HepG2 (cell line): ENCODE measurements at regions not wholly inside any gene's neighbourhood (a gene's known extent, or its start where the extent isn't known, plus 50 kb on each side); places are given as distances from the start of the nearest gene placed in this dataset.
A peak's percentile ranks its signal among the peaks of the same experiment; 100 is the strongest.

Source experiments
- ATAC-seq: fragments of 200-7000 bp; cut with Tn5 transposase; 3 replicates; pipeline ENCODE4 v1.9.1; 2020; ENCODE audit warnings: mild to moderate bottlenecking, moderate library complexity
- BruUV-seq: library from RNA; stranded (reverse); fragments of 400-500 nt; replicated peaks from 2 replicates; lab custom pipeline; 2021; lab: Mats Ljungman, UMichigan
- CTCF ChIA-PET: fragments of 300-600 bp; formaldehyde crosslinking; extraction: SDS; loops from one replicate; lab custom pipeline; 2021; ENCODE audit warnings: low total read pairs, inconsistent platforms, low intra/inter-chr PET ratio; lab: Yijun Ruan, JAX
- POLR2A ChIA-PET: fragments of 350-600 bp; sonication (Branson Sonifier 250); formaldehyde crosslinking; loops from one replicate; lab custom pipeline; 2020; ENCODE audit warnings: antibody characterized with exemption, inconsistent platforms; lab: Yijun Ruan, JAX
- DNase-seq: peaks from one replicate; pipeline ENCODE4 v3.0.0-alpha.2; 2015; ENCODE audit warnings: low spot score
- FAIRE-seq: peaks from 3 replicates; lab custom pipeline; 2011; peaks lifted over from hg19 to GRCh38; lab: Jason Lieb, UNC
- H2AFZ ChIP-seq: one replicate; pipeline ENCODE4 v1.6.1; 2011; ENCODE audit warnings: low read length, inconsistent platforms
- H3K27ac ChIP-seq: fragments of 300-600 bp; 3 replicates; pipeline ENCODE4 v1.8.0; 2011; ENCODE audit warnings: mixed run types, mild to moderate bottlenecking, mixed read lengths, low read length, inconsistent platforms; ENCODE audit not compliant: insufficient read depth; ENCODE audit errors: extremely low read length
- H3K27me3 ChIP-seq, 2 experiments: fragments of 200-600 bp in 1 of 2; 2 replicates in 1 of 2; 3 replicates in 1 of 2; pipeline versions ENCODE4 v1.6.0 to v1.8.0; 2011; ENCODE audit warnings: low read length in 2 of 2, mild to moderate bottlenecking in 2 of 2, moderate library complexity in 2 of 2, inconsistent platforms in 1 of 2; ENCODE audit not compliant: insufficient read depth in 2 of 2, control insufficient read depth in 1 of 2
- H3K36me3 ChIP-seq, 2 experiments: fragments of 200-600 bp in 1 of 2; replicated peaks in 1 of 2; 2 replicates in 1 of 2; 3 replicates in 1 of 2; pipeline versions ENCODE4 v1.5.1 to v1.8.0; 2011; ENCODE audit warnings: low read length in 2 of 2, inconsistent platforms in 1 of 2; ENCODE audit not compliant: insufficient read depth in 2 of 2, control insufficient read depth in 1 of 2
- H3K4me1 ChIP-seq: 2 replicates; pipeline ENCODE4 v1.5.1; 2012; ENCODE audit warnings: low read length, inconsistent platforms; ENCODE audit not compliant: insufficient read depth
- H3K4me2 ChIP-seq: 2 replicates; pipeline ENCODE4 v1.6.0; 2011; ENCODE audit warnings: low read depth, low read length, inconsistent platforms
- H3K4me3 ChIP-seq, 3 experiments: fragments of 200-600 bp in 1 of 3; sonication (generic), shearing (Covaris generic) in 1 of 3; replicated peaks in 1 of 3; 2 replicates each; pipeline ENCODE4 v1.5.1; 2011 to 2016; ENCODE audit warnings: low read length in 3 of 3, inconsistent platforms in 2 of 3, low read depth in 2 of 3, mild to moderate bottlenecking in 2 of 3, control low read depth in 1 of 3, mixed read lengths in 1 of 3; ENCODE audit not compliant: insufficient read depth in 1 of 3
- H3K79me2 ChIP-seq: one replicate; pipeline ENCODE4 v1.6.1; 2011; ENCODE audit warnings: low read length, inconsistent platforms; ENCODE audit not compliant: insufficient read depth
- H3K9ac ChIP-seq: 2 replicates; pipeline ENCODE4 v1.6.0; 2011; ENCODE audit warnings: mild to moderate bottlenecking, low read depth, low read length, inconsistent platforms; ENCODE audit not compliant: insufficient read depth
- H3K9me3 ChIP-seq: 2 replicates; pipeline ENCODE4 v1.5.1; 2012; ENCODE audit warnings: mild to moderate bottlenecking, low read length
- H4K20me1 ChIP-seq: 2 replicates; pipeline ENCODE4 v1.6.0; 2011; ENCODE audit warnings: inconsistent platforms, mild to moderate bottlenecking, low read length, moderate library complexity; ENCODE audit not compliant: insufficient read depth
- ARHGAP35 ChIP-seq: sonication (generic); formaldehyde crosslinking; IDR thresholded peaks from 2 replicates; pipeline ENCODE4 v1.9.0; 2022; ENCODE audit warnings: mild to moderate bottlenecking, inconsistent platforms, moderate library complexity, missing genetic modification reagents, borderline replicate concordance
- ARNTL ChIP-seq: sonication (generic); formaldehyde crosslinking; IDR thresholded peaks from 2 replicates; pipeline ENCODE4 v1.4.0; 2020; ENCODE audit warnings: mild to moderate bottlenecking, missing genetic modification reagents
- BRCA1 ChIP-seq: sonication (generic); formaldehyde crosslinking; IDR thresholded peaks from 2 replicates; pipeline ENCODE4 v1.4.0; 2020; ENCODE audit warnings: missing genetic modification reagents
- FOSL2 ChIP-seq: sonication (generic); formaldehyde crosslinking; IDR thresholded peaks from 2 replicates; pipeline ENCODE4 v1.4.0; 2020; ENCODE audit warnings: missing genetic modification reagents
- NFKBIZ ChIP-seq: IDR thresholded peaks from 2 replicates; pipeline ENCODE4 v1.6.1; 2018; ENCODE audit warnings: missing genetic modification reagents, missing compliant biosample characterization
- POLR2AphosphoS5 ChIP-seq: IDR thresholded peaks from 2 replicates; pipeline ENCODE4 v1.6.1; 2012; ENCODE audit warnings: low read depth, low read length
- SRY ChIP-seq: sonication (generic); formaldehyde crosslinking; IDR thresholded peaks from 2 replicates; pipeline ENCODE4 v1.8.0; 2022; ENCODE audit warnings: mild to moderate bottlenecking, missing genetic modification reagents
- STAT5B ChIP-seq: sonication (generic); formaldehyde crosslinking; IDR thresholded peaks from 2 replicates; pipeline ENCODE4 v1.4.0; 2020; ENCODE audit warnings: missing genetic modification reagents
- TGIF2 ChIP-seq: IDR thresholded peaks from 2 replicates; pipeline ENCODE4 v1.6.1; 2016; ENCODE audit warnings: control low read depth, missing compliant biosample characterization
- THAP9 ChIP-seq: sonication (generic); formaldehyde crosslinking; IDR thresholded peaks from 2 replicates; pipeline ENCODE4; 2020; ENCODE audit warnings: missing genetic modification reagents, mild to moderate bottlenecking, borderline replicate concordance
- ZMYM3 ChIP-seq: sonication (generic); formaldehyde crosslinking; IDR thresholded peaks from 2 replicates; pipeline ENCODE4 v1.5.1; 2020; ENCODE audit warnings: mild to moderate bottlenecking, missing genetic modification reagents
- WGBS: methylation state at CpG from one replicate; pipeline ENCODE4 v1.1.6; 2017; ENCODE audit warnings: low lambda C conversion rate; 5-methylcytosine and 5-hydroxymethylcytosine counted together
- in situ Hi-C: cut with HindIII; loops from 2 replicates; pipeline ENCODE4 v1.10.0; 2017; ENCODE audit warnings: low pct_unique_long_range_greater_than_20kb; ENCODE audit not compliant: extremely low pct_ligation_motif_present
- intact Hi-C: fragments of 100-400 bp; cut with micrococcal nuclease; formaldehyde crosslinking; loops from one replicate; pipeline ENCODE4 v1.10.0; 2022; ENCODE audit not compliant: unreplicated experiment

GRCh38 chr18:41829647-41830516 lies 125.2 kb upstream of the PIK3C3 start:
- 1% methylated on average over 10 of the region's 10 CpGs for WGBS
- CTCF ChIA-PET, result no interaction called here
- Histone ChIP-seq H3K9me3 (no peaks in the 10 kb centered on the region), H3K4me2 (no peak overlapping the region), H3K9ac (no peak overlapping the region), H4K20me1 (no peaks in the 10 kb centered on the region; the same call in 1 of the 2 replicates), H3K4me1 (no peaks in the 10 kb centered on the region), H2AFZ (no peak overlapping the region), H3K4me3 (no peak overlapping the region), H3K27me3 (no peaks in the 10 kb centered on the region), H3K79me2 (no peaks in the 10 kb centered on the region), H3K27ac (no peak overlapping the region), H3K36me3 (no peaks in the 10 kb centered on the region)
- POLR2A ChIA-PET, result no interaction called here
- TF ChIP-seq SRY (CRISPR knock-in tag), result no peak
- TF ChIP-seq FOSL2, result peak; percentile 74
- TF ChIP-seq BRCA1 (CRISPR knock-in tag), result no peak
- no peak for TF ChIP-seq ZMYM3 (CRISPR knock-in tag)
- TF ChIP-seq NFKBIZ, result no peak
- TF ChIP-seq STAT5B (CRISPR knock-in tag), result no peak
- peak; percentile 37 for DNase-seq
- in situ Hi-C loops, result no loop called here
- no peak; the same call in 2 of the 3 replicates for ATAC-seq
- no TSS peak for BruUV-seq
- intact Hi-C loops, result no loop called here
- no peak for FAIRE-seq

GRCh38 chr18:41828137-41828536 lies 126.9 kb upstream of the PIK3C3 start:
- H3K4me1 ChIP-seq, result no peaks in the 10 kb centered on the region
- H3K36me3 ChIP-seq, result no peaks in the 10 kb centered on the region
- TF ChIP-seq POLR2AphosphoS5 (no peak), THAP9 (CRISPR knock-in tag) (no peak), ARNTL (CRISPR knock-in tag) (no peak), ARHGAP35 (no peak), TGIF2 (CRISPR knock-in tag) (no peak)
- TF ChIP-seq, all 625 proteins: peak for 0
- ChIA-PET CTCF (no interaction called here), POLR2A (no interaction called here)
- Histone ChIP-seq H3K9ac (no peak overlapping the region), H3K9me3 (no peaks in the 10 kb centered on the region), H3K4me2 (no peak overlapping the region), H2AFZ (no peak overlapping the region), H3K4me3 (no peak overlapping the region), H3K79me2 (no peaks in the 10 kb centered on the region), H3K27ac (no peak overlapping the region), H4K20me1 (no peaks in the 10 kb centered on the region), H3K27me3 (no peaks in the 10 kb centered on the region)
- in situ Hi-C loops, result no loop called here
- WGBS, result 0% methylated on average over 2 of the region's 2 CpGs
- intact Hi-C loops, result no loop called here
- ATAC-seq (no peak), DNase-seq (no peak), FAIRE-seq (no peak)
- BruUV-seq, result no TSS peak
